Activated T-cell treated with anti-CD3 and anti-CD28 coated beads, Interleukin-2, amount 50 U/mL, for 1 hour (primary cell): ENCODE measurements at regions not wholly inside any gene's neighbourhood (a gene's known extent, or its start where the extent isn't known, plus 50 kb on each side); places are given as distances from the start of the nearest gene placed in this dataset.
"Not testable (repeated sequence)": the region's sequence is repeated elsewhere in the genome, so short reads cannot be mapped to it uniquely, and the experiment has no call there.

Experiments
- DNase-seq: peaks from one replicate; pipeline ENCODE4 v3.0.0-alpha.2; 2020

DNA sequence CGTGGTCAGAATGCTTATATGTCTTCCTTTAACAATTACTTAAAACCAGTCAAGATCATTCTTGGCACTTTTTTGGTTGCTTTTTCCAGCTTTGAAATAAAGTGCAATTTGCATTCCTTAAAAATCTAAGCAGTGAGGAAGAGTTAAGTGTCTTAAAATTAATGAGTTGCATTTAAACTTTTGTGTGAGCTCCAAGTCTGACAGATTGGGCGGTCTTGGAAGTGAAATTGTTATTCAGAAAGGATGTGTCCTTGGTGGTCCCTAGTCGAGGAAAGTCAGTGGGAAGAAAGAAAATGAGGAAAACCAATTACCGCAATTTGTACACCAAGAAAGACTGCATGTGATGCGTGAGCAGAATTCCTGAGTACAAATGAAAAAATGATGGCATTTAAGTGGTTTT is 132.5 kb downstream of the HHIPL2 start:
- DNase-seq = no peak

DNA sequence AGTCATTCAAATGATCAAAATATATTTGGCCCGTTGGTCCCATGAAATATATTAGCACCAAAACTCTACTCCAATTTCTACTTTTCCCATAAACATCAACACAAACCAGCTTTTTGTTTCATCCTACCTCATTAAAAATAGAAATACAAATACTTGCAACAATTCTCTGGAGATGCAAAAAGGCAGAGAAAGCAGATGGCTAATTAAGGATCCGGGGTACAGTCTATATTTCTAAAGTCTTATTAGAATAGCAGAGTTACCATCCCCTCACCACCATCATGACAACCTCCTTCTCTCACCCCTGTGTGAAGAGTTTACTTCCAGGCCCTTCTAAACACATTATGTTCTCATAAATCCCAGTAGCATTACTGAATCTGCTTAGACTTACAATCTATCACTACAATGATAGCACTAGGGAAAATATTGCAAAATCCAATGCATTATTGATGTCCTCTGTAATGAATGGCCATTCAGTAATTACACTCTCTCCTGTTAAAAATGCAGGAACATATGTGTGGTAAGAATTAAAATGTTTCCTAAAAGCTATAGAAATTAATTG is 133.8 kb downstream of the HHIPL2 start:
- no peak for DNase-seq

DNA sequence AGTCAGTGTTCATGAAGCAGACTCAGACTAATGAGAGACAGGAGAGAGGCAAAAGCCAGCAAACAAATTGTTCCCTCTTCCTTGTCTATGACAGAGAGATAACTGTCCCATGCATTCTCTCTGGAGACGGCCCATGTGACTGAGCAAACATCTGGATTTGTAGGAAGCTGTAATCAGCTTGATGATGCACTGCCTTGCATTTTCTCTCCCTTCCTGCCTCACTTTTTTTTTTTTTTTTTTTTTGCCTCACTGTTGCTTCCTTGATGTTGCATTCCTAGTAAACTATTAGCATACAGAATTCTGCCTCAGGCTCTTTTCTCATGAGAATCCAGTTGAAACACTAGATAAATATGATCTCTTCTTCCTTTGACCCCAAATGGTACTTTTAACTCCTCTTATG is 134.5 kb downstream of the HHIPL2 start:
- no peak for DNase-seq

GRCh38 chr1:222404710-222405109 is 143.2 kb downstream of the HHIPL2 start:
- DNase-seq = no peak

- no peak for DNase-seq
Measured at GRCh38 chr1:222399197-222399596, 148.7 kb downstream of the HHIPL2 start.

- DNase-seq = no peak
Measured at GRCh38 chr1:222394224-222394623, 153.7 kb downstream of the HHIPL2 start.

DNA sequence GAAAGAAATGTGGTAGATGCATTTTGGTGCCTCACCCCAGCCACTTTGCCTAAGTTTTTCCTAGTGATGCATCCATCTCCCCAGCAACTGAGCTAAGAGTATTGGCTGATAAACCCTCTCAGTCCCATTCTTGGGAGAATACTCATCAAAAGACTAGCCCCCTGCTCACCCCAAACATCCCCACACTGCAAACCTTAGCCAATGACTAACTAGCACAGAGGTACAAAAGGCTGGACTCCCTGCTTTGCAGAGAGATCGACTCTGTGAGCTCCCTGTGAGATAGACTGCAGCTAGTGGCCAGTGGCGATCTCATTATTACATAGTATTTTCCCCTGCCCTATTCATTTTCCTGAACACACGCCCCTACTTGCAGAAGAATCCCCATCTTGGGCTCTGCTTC is 155.3 kb downstream of the HHIPL2 start:
- no peak for DNase-seq

GRCh38 chr1:222390181-222390580 is 157.7 kb downstream of the HHIPL2 start:
- DNase-seq = no peak

- no peak for DNase-seq
Measured at GRCh38 chr1:222387007-222387814, 160.7 kb downstream of the HHIPL2 start.

DNA sequence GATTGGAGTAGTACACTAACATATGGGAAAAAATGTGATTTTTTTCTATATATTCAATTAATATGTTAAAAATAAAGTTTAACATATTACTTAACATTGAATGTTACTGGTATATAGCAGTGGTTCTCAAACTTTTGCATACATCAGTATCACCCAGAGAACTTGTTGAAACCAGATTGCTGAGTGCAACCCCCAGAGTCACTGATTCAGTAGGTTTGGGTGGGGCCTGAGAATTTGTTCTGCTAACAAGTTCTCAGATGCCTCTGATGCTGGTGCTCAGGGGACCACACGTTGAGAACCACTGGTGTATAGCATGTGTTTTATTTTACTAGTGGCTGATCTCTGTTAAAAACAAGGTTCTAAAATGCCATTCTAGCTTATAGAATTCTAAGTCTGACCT is 161.9 kb downstream of the HHIPL2 start:
- DNase-seq = no peak

DNA sequence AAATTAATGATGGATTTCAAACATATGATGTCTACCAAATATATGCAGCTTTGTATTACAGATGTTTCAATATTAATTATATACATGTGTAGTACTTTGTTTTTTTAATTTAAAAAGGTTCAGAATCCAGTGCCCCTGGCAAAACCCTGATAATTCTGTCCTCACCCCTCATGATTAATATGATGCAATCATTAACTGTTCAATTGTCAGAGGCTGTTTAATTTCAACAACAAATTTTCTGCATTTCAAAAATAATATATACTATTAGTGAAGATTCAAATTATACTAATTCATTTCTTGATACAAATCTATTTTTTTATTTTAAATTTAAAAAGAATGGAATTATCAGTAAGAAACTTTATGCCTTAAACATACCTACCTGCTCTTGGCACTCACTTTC is 162.6 kb downstream of the HHIPL2 start:
- DNase-seq = no peak

GRCh38 chr1:222384531-222384930 is 163.4 kb downstream of the HHIPL2 start:
- DNase-seq = no peak

- no peak for DNase-seq
Measured at GRCh38 chr1:222382171-222382570, 165.7 kb downstream of the HHIPL2 start.

DNA sequence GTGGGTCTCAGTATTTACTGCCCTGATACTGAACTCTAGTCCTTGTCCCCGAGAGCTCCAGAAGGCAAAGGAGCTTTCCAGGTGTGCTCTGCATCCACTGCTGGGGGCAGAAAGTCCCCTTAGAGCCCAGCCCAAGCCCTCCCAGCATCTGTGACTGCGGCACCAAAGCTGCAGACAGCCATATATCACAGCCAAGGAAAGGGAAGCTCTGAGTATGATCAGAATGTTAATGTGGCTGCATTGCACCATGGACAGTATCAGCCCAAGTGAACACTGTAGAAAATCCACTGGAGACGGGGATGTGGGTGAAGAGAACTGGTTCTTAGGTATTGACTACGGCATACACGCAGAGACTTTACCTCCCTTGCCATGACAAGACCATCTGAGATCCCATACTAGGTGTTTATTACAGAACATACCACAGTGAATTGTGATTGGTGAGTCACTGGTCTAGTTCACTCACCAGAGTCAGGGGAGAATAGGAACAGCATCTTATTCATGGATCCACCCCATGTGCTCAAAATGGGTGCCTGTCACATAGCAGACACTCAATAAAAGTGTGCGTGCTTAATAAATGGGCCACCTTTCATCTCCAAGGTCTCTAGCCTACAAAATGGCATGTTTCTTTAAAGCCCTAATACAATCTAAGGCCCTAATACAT is 170.3 kb downstream of the HHIPL2 start:
- no peak for DNase-seq

GRCh38 chr1:222376791-222377190 is 171.1 kb downstream of the HHIPL2 start:
- DNase-seq = not testable (repeated sequence)

DNA sequence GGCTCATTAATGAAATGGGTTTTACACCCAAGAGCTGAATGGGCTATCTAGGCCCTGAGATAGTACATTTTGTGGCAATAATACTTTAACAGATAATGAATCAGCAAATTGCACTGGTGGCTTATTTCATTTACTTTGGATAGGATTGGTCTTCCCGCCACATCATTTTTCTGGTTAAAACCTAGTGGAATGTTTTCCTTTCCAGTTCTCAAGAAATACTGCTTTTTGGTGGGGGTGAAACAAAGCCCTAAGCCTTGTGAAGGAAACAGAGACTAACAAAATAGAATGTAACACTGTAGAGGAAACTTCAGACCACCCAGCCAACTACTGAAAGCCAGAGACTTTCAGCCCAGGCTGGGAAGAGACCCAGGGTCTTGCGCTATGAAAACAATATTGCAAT is 172.2 kb downstream of the HHIPL2 start:
- DNase-seq = no peak

DNA sequence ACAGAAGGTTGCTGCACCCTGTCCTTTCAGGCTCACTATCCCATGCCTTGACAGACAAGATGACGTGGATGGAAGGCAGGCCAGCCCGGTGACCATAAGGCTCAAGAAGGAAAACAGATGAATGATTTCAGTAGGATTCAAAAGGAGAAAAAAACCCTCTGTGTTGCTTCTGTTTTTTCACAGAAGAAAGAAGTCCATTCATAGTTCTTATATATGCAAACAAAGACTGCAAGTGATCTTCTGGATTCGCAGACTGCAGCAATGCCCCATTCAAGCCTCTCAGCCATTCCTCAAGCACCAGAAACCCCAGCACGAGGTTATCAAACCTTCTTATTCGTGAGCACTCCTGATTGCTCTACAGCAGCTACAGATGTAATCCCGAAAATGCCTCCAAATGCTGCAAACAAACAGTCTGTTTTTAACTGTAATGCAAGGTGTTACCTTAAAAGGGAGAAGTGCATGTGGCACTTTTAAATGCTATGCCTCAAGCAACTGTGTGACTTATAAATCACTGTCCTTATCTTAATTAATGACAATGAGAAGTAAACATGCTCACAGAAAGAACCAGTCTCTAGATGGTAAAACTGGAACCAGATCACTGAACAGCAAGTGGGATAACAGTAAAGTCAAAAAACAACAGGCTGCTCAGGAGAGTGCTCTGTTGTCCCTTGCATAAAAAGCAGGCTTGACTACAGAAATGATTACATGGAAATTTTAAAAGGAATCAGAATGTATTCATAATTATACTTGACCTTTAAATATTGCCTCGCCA is 173.9 kb downstream of the HHIPL2 start:
- no peak for DNase-seq

GRCh38 chr1:222373216-222373615 is 174.7 kb downstream of the HHIPL2 start:
- DNase-seq = no peak

- DNase-seq = no peak
Measured at GRCh38 chr1:222372221-222372620, 175.7 kb downstream of the HHIPL2 start.

DNA sequence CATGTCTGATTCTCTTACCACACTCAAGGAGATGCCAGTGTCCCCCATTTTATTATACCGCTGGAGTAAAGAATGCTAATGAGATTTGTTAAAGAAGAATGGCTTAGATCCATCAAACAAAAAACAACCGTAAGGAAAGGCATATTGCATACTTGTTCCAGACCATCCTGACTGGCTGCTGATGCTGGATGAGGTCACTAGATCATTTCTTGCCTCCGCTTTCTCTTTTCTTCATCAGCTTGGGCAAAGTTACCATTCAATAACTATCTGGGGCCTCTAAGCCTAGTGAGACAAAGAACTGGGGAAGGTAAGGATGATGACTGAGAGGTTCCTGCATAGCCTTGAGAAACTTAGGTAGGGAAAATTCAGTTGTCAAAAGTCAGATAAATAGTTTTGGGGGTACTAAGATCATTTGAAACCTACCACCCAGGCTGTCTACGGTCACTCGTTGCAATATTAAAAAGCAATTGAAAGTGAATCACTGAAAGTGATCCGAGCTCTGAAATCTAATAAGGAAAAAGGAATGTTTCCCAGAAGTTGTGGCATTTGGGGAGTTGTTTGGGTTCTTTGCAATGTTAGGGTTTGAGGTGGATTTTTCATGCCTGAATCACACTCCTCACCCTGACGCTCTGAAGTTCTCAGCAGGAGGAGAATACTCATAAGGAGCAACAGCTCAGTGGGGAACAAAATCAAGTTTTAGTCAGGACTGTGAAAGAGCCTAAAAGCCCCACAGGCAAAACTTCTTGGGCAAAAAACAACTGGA is 176.8 kb downstream of the HHIPL2 start:
- no peak for DNase-seq

DNA sequence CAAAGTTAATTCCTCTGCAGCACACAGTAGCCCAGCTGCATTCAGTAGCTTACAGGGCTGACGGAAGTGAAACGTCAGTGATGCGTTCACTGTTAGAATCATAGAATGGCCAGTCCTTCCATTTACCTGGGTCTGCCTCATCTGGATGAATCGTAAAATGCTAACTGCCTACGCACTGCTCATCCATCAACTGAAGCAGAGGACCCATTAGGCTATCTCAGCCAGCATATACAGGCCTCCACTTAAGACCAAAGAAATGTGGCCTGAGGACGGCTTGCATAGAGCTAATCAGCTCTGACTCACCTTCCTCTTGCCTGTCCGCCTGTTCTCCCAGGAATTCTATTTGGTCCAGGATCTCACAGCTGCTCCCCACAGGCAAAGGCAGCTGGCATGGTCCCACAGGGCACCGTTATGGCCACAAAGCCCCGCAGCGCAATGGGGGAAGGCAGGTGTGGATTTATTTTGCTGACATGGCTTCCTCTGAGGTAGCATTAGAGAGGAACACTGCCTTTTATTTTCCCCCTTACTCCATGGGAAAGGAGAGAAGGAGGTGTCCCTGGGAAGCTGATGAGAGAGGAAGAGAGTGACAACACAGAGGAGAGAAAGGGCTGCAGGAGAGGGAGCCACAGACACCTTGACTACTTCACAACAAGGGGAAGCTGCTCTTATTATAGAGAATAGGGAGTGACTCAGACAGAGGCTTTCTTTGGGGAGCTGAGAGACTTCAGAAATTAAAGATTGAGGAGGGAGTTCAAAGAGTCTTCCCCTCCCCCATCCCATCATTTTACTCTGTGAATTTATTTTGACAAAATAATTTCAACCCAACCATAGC is 177.6 kb downstream of the HHIPL2 start:
- DNase-seq = no peak

- no peak for DNase-seq
Measured at GRCh38 chr1:222369148-222369547, 178.8 kb downstream of the HHIPL2 start.
